ENCODE measurements at regions not wholly inside any gene's neighbourhood (a gene's known extent, or its start where the extent isn't known, plus 50 kb on each side); places are given as distances from the start of the nearest gene placed in this dataset.

GRCh38 chr6:130765181-130765727 is 62.0 kb upstream of the SMLR1 start:
- DNase-seq (ENCODE audit: low read depth, low spot score) = no peak

GRCh38 chr6:130766239-130767144 is 60.7 kb upstream of the SMLR1 start:
- no peak for DNase-seq (ENCODE audit: low read depth, low spot score)

DNA sequence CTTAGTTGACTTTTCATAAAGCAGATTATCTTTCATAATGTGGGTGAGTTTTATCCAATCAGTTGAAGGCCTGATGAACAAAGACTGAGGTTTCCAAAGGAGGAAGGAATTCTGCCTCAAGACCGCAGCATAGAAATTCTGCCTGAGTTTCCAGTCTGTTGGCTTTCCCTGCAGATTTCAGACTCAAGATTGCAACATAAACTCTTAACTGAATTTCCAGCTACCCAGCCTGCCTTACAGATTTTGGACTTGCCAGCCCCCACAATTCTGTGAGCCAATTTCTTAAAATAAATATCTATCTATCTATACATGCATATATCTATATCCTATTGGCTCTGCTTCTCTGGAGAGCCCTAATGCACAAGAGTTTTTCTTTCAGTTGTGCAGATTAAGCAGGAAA is 57.3 kb upstream of the SMLR1 start:
- no peak for DNase-seq (ENCODE audit: low read depth, low spot score)

DNA sequence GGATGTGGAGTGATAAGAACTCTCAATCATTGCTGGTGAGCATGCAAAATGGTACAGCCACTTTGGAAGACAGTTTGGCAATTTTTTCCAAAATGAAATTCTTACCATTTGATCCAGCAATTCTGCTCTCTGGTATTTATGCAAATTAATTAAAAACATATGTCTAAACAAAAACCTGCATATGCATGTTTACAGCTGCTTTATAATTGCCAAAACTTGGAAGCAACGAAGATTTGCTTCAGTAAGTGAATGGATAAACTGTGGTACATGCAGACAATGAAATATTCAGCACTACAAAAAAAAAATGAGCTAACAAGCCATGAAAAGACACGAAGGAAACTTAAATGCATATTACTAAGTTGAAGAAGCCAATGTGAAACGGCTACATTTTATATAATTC is 55.5 kb upstream of the SMLR1 start:
- no peak for DNase-seq (ENCODE audit: low read depth, low spot score)

- no peak for DNase-seq (ENCODE audit: low read depth, low spot score)
Observed at GRCh38 chr6:130773860-130774259, 53.3 kb upstream of the SMLR1 start.

GRCh38 chr6:130775411-130776012 is 51.7 kb upstream of the SMLR1 start:
- no peak for DNase-seq (ENCODE audit: low read depth, low spot score)

- no peak for DNase-seq (ENCODE audit: low read depth, low spot score)
Observed at GRCh38 chr6:130776287-130776925, 50.8 kb upstream of the SMLR1 start.

Data from brain pericyte (primary cell).